NCI-H82 treated with DMSO at 0.1 percent for 48 hours (cell line): ENCODE measurements at regions not wholly inside any gene's neighbourhood (a gene's known extent, or its start where the extent isn't known, plus 50 kb on each side); places are given as distances from the start of the nearest gene placed in this dataset.

Source experiments
- DNase-seq: peaks from one replicate; lab custom pipeline; 2025; ENCODE audit not compliant: unreplicated experiment; lab: John Stamatoyannopoulos, UW

- DNase-seq: no peak
These were observed 459.7 kb downstream of the TBL1XR1 start for GRCh38 chr3:176737480-176738110.

GRCh38 chr3:176734146-176734545 lies 463.1 kb downstream of the TBL1XR1 start:
- DNase-seq: no peak

- DNase-seq: no peak
These were observed 472.9 kb downstream of the TBL1XR1 start for GRCh38 chr3:176724394-176724759.

- DNase-seq: no peak
These were observed 473.4 kb downstream of the TBL1XR1 start for GRCh38 chr3:176723758-176724393.

GRCh38 chr3:176714034-176714433 lies 483.2 kb downstream of the TBL1XR1 start:
- DNase-seq: no peak

GRCh38 chr3:176712191-176712590 lies 485.1 kb downstream of the TBL1XR1 start:
- no peak for DNase-seq

GRCh38 chr3:176699288-176699687 lies 498.0 kb downstream of the TBL1XR1 start:
- no peak for DNase-seq

GRCh38 chr3:176697284-176697889 lies 499.9 kb downstream of the TBL1XR1 start:
- no peak for DNase-seq

GRCh38 chr3:176696816-176697215 lies 500.5 kb downstream of the TBL1XR1 start:
- DNase-seq: no peak

GRCh38 chr3:176692966-176693785 lies 504.1 kb downstream of the TBL1XR1 start:
- no peak for DNase-seq

- DNase-seq: no peak
These were observed 504.9 kb downstream of the TBL1XR1 start for GRCh38 chr3:176692199-176692965.

- no peak for DNase-seq
These were observed 507.0 kb downstream of the TBL1XR1 start for GRCh38 chr3:176690083-176690869.

GRCh38 chr3:176687754-176688153 lies 509.5 kb downstream of the TBL1XR1 start:
- no peak for DNase-seq

- DNase-seq: no peak
These were observed 513.9 kb downstream of the TBL1XR1 start for GRCh38 chr3:176683382-176683781.

GRCh38 chr3:176663837-176664831 lies 533.1 kb downstream of the TBL1XR1 start:
- peak; percentile 58 for DNase-seq

- no peak for DNase-seq
These were observed 533.9 kb downstream of the TBL1XR1 start for GRCh38 chr3:176663387-176663786.

GRCh38 chr3:176661432-176661964 lies 535.8 kb downstream of the TBL1XR1 start:
- no peak for DNase-seq

GRCh38 chr3:176655404-176656094 lies 541.7 kb downstream of the TBL1XR1 start:
- DNase-seq: no peak
